ENCODE measurements at regions not wholly inside any gene's neighbourhood (a gene's known extent, or its start where the extent isn't known, plus 50 kb on each side); places are given as distances from the start of the nearest gene placed in this dataset.

GRCh38 chr2:14182227-14182946, 450.1 kb upstream of the LRATD1 start (continued):
- TF ChIP-seq IRF1 (CRISPR knock-in tag; IDR thresholded peaks at IDR 0.05) (no peak), FOXJ3 (CRISPR knock-in tag; IDR thresholded peaks at IDR 0.05; ENCODE audit: borderline replicate concordance) (no peak), CBFB (CRISPR knock-in tag; IDR thresholded peaks at IDR 0.05; ENCODE audit: low read depth) (no peak)

GRCh38 chr2:14185906-14186305, 446.6 kb upstream of the LRATD1 start:
- Mint-ChIP-seq H3K27ac (no peak overlapping the region), H3K36me3 (no peaks in the 10 kb centered on the region), H3K4me1 (peaks cover 8% of the 10 kb centered on the region), H3K4me3 (no peak overlapping the region), H3K9me3 (peaks cover 11% of the 10 kb centered on the region), H3K27me3 (ENCODE audit: low read depth) (no peaks in the 10 kb centered on the region; the same call in 1 of the 2 replicates)
- CTCF ChIA-PET = no interaction called here
- ATAC-seq (no peak), DNase-seq (ENCODE audit: low spot score) (no peak)
- no peak for TF ChIP-seq ZSCAN18 (CRISPR knock-in tag; IDR thresholded peaks at IDR 0.05)
- TF ChIP-seq E2F5 (CRISPR knock-in tag; IDR thresholded peaks at IDR 0.05) = no peak
- TF ChIP-seq NFE2L1 (CRISPR knock-in tag; IDR thresholded peaks at IDR 0.05) = no peak
- TF ChIP-seq AR (CRISPR knock-in tag; IDR thresholded peaks at IDR 0.05) = no peak
- no peak for TF ChIP-seq CREM (CRISPR knock-in tag; IDR thresholded peaks at IDR 0.05)
- no peak for TF ChIP-seq ZBTB21 (CRISPR knock-in tag; IDR thresholded peaks at IDR 0.05; ENCODE audit: borderline replicate concordance)
- no peak for TF ChIP-seq ZNF281 (CRISPR knock-in tag; IDR thresholded peaks at IDR 0.05)
- TF ChIP-seq NR3C1 (CRISPR knock-in tag; conservative IDR thresholded peaks at IDR 0.05; ENCODE audit: low read depth) = no peak
- no peak for TF ChIP-seq SMAD3 (CRISPR knock-in tag; IDR thresholded peaks at IDR 0.05; ENCODE audit: borderline replicate concordance)
- no peak for TF ChIP-seq FOXJ3 (CRISPR knock-in tag; IDR thresholded peaks at IDR 0.05; ENCODE audit: borderline replicate concordance)
- POLR2A ChIA-PET = no interaction called here

- Mint-ChIP-seq H3K4me3 (no peak overlapping the region), H3K4me1 (peaks cover 11% of the 10 kb centered on the region), H3K27me3 (ENCODE audit: low read depth) (no peaks in the 10 kb centered on the region; the same call in 1 of the 2 replicates), H3K27ac (no peak overlapping the region), H3K36me3 (no peaks in the 10 kb centered on the region), H3K9me3 (peaks cover 7% of the 10 kb centered on the region)
- POLR2A ChIA-PET = no interaction called here
- CTCF ChIA-PET = no interaction called here
- no peak for ATAC-seq
- no peak for DNase-seq (ENCODE audit: low spot score)
- TF ChIP-seq SP1 (CRISPR knock-in tag; conservative IDR thresholded peaks at IDR 0.05) (no peak), ZNF317 (CRISPR knock-in tag; IDR thresholded peaks at IDR 0.05; ENCODE audit: borderline replicate concordance, low read depth) (no peak), ZBTB21 (CRISPR knock-in tag; IDR thresholded peaks at IDR 0.05; ENCODE audit: borderline replicate concordance) (no peak), AR (CRISPR knock-in tag; IDR thresholded peaks at IDR 0.05) (no peak), SMAD3 (CRISPR knock-in tag; IDR thresholded peaks at IDR 0.05; ENCODE audit: borderline replicate concordance) (no peak), FOXP4 (CRISPR knock-in tag; IDR thresholded peaks at IDR 0.05) (no peak), ESRRA (CRISPR knock-in tag; IDR thresholded peaks at IDR 0.05; ENCODE audit: borderline replicate concordance) (no peak), ETV6 (CRISPR knock-in tag; IDR thresholded peaks at IDR 0.05) (no peak), NR1H2 (CRISPR knock-in tag; IDR thresholded peaks at IDR 0.05) (no peak)
Observed at GRCh38 chr2:14188446-14188845, 444.1 kb upstream of the LRATD1 start.

All from WTC11 (cell line).